SK-N-SH (cell line): ENCODE measurements at regions not wholly inside any gene's neighbourhood (a gene's known extent, or its start where the extent isn't known, plus 50 kb on each side); places are given as distances from the start of the nearest gene placed in this dataset.

Source experiments
- CTCF ChIA-PET: fragments of 300-600, 350-600 bp; formaldehyde crosslinking; extraction: SDS; loops from one replicate; lab custom pipeline; 2021; lab: Yijun Ruan, JAX
- POLR2A ChIA-PET: fragments of 350-600 bp; sonication (Branson Sonifier 250); formaldehyde crosslinking; extraction: SDS; loops from one replicate; lab custom pipeline; 2020; ENCODE audit warnings: antibody characterized with exemption, inconsistent platforms; lab: Yijun Ruan, JAX
- DNase-seq: peaks from one replicate; pipeline ENCODE4 v3.0.0; 2012
- H2AFZ ChIP-seq: fragments of 200-600 bp; sonication (generic); 2 replicates; pipeline ENCODE4 v1.8.1; 2016; ENCODE audit warnings: antibody characterized with exemption, mild to moderate bottlenecking, low read depth
- H3F3A ChIP-seq: fragments of 200-600 bp; sonication (generic); replicated peaks from 2 replicates; pipeline ENCODE3; 2016; ENCODE audit warnings: antibody characterized with exemption, mild to moderate bottlenecking; ENCODE audit not compliant: insufficient read depth
- H3K27ac ChIP-seq, 2 experiments: fragments of 200-500 bp in 1 of 2; fragments of 200-600 bp in 1 of 2; sonication (Bioruptor generic) in 1 of 2; sonication (generic), shearing (Covaris generic) in 1 of 2; 2 replicates each; pipeline versions ENCODE4 v1.5.1 to v1.6.1; 2014 to 2016; ENCODE audit warnings: low read depth in 2 of 2, inconsistent platforms in 1 of 2, low read length in 1 of 2, mild to moderate bottlenecking in 1 of 2, mixed read lengths in 1 of 2
- H3K27me3 ChIP-seq: fragments of 200-600 bp; sonication (generic), shearing (Covaris generic); 2 replicates; pipeline ENCODE4 v1.6.1; 2016; ENCODE audit warnings: mixed run types; ENCODE audit not compliant: insufficient read depth
- H3K36me3 ChIP-seq, 2 experiments: fragments of 200-500 bp in 1 of 2; fragments of 200-600 bp in 1 of 2; sonication (Bioruptor generic) in 1 of 2; sonication (generic) in 1 of 2; replicated peaks in 1 of 2; 2 replicates each; pipeline versions ENCODE3 to v1.5.1; 2014 to 2016; ENCODE audit warnings: low read length in 1 of 2, mild to moderate bottlenecking in 1 of 2; ENCODE audit not compliant: insufficient read depth in 2 of 2, control insufficient read depth in 1 of 2
- H3K4me1 ChIP-seq, 2 experiments: fragments of 200-500 bp in 1 of 2; fragments of 200-600 bp in 1 of 2; sonication (Bioruptor generic) in 1 of 2; sonication (generic), shearing (Covaris generic) in 1 of 2; 2 replicates each; pipeline versions ENCODE4 v1.5.1 to v1.6.1; 2014 to 2016; ENCODE audit warnings: low read depth in 1 of 2, low read length in 1 of 2, mixed run types in 1 of 2; ENCODE audit not compliant: insufficient read depth in 2 of 2, control insufficient read depth in 1 of 2
- H3K4me2 ChIP-seq: fragments of 200-600 bp; sonication (generic), shearing (Covaris generic); 2 replicates; pipeline ENCODE4 v1.6.1; 2017; ENCODE audit warnings: mixed run types
- H3K4me3 ChIP-seq, 2 experiments: fragments of 200-500 bp in 1 of 2; fragments of 200-600 bp in 1 of 2; sonication (Bioruptor generic) in 1 of 2; sonication (generic), shearing (Covaris generic) in 1 of 2; 2 replicates each; pipeline versions ENCODE4 v1.5.1 to v1.8.1; 2014 to 2016; ENCODE audit warnings: low read depth in 2 of 2, inconsistent platforms in 1 of 2, low read length in 1 of 2, mild to moderate bottlenecking in 1 of 2, mixed read lengths in 1 of 2, moderate library complexity in 1 of 2
- H3K79me2 ChIP-seq: fragments of 200-600 bp; sonication (generic); 2 replicates; pipeline ENCODE4 v1.8.1; 2017; ENCODE audit warnings: mild to moderate bottlenecking; ENCODE audit not compliant: insufficient read depth
- H3K9ac ChIP-seq: fragments of 200-600 bp; sonication (generic); 2 replicates; pipeline ENCODE4 v1.6.1; 2017; ENCODE audit warnings: mixed run types
- H3K9me2 ChIP-seq: fragments of 200-600 bp; sonication (generic); 2 replicates; pipeline ENCODE4 v1.6.1; 2017; ENCODE audit warnings: mixed run types
- H3K9me3 ChIP-seq: fragments of 200-600 bp; sonication (generic); 2 replicates; pipeline ENCODE4 v1.6.1; 2017; ENCODE audit warnings: mixed run types, mild to moderate bottlenecking, moderate library complexity
- H4K20me1 ChIP-seq: fragments of 200-600 bp; sonication (generic); 2 replicates; pipeline ENCODE4 v1.6.1; 2017; ENCODE audit warnings: mild to moderate bottlenecking, mixed run types; ENCODE audit not compliant: insufficient read depth
- CHD2 ChIP-seq: fragments of 150-350 bp; IDR thresholded peaks from 2 replicates; pipeline ENCODE4 v1.6.1; 2018; ENCODE audit warnings: low read length; ENCODE audit not compliant: partially characterized antibody
- ELF1 ChIP-seq: IDR thresholded peaks from 2 replicates; pipeline ENCODE4 v1.4.0; 2012
- EZH2phosphoT487 ChIP-seq: fragments of 200-600 bp; sonication (generic); IDR thresholded peaks from 2 replicates; pipeline ENCODE4 v1.6.1; 2017; ENCODE audit warnings: low read depth, mixed run types, mild to moderate bottlenecking, antibody characterized with exemption, moderate library complexity, borderline replicate concordance
- FOSL2 ChIP-seq: IDR thresholded peaks from 2 replicates; pipeline ENCODE4 v1.4.0; 2012; ENCODE audit warnings: low read depth, mild to moderate bottlenecking, moderate library complexity, borderline replicate concordance
- GATA2 ChIP-seq: sonication (generic); formaldehyde crosslinking; IDR thresholded peaks from 2 replicates; pipeline ENCODE4 v1.5.0; 2020; ENCODE audit warnings: mild to moderate bottlenecking, missing genetic modification reagents
- JUND ChIP-seq: IDR thresholded peaks from 2 replicates; pipeline ENCODE4 v1.4.0; 2012
- NFIC ChIP-seq: IDR thresholded peaks from 2 replicates; pipeline ENCODE4 v1.4.0; 2012; ENCODE audit warnings: borderline replicate concordance
- RAD21 ChIP-seq: IDR thresholded peaks from 2 replicates; pipeline ENCODE4 v1.6.1; 2012; ENCODE audit warnings: mild to moderate bottlenecking, low read length
- RCOR1 ChIP-seq: fragments of 150-350 bp; IDR thresholded peaks from 2 replicates; pipeline ENCODE4 v1.6.1; 2017; ENCODE audit warnings: antibody characterized with exemption, low read length
- RFX5 ChIP-seq: IDR thresholded peaks from 2 replicates; pipeline ENCODE4 v1.6.1; 2012; ENCODE audit warnings: mild to moderate bottlenecking, improper control_type of control experiment, low read length
- RXRA ChIP-seq: IDR thresholded peaks from 2 replicates; pipeline ENCODE4 v1.4.0; 2012; ENCODE audit warnings: low read depth, mild to moderate bottlenecking, borderline replicate concordance
- SMC3 ChIP-seq: IDR thresholded peaks from 2 replicates; pipeline ENCODE4 v1.6.1; 2012; ENCODE audit warnings: low read depth, low read length, improper control_type of control experiment
- TAF1 ChIP-seq: IDR thresholded peaks from 2 replicates; pipeline ENCODE4 v1.6.1; 2012; ENCODE audit warnings: low read depth, mild to moderate bottlenecking, low read length, moderate library complexity, borderline replicate concordance
- YY1 ChIP-seq: IDR thresholded peaks from 2 replicates; pipeline ENCODE4 v1.4.0; 2012; ENCODE audit warnings: low read depth, mild to moderate bottlenecking
- WGBS: methylation state at CpG from one replicate; pipeline ENCODE4 v1.1.6; 2017; ENCODE audit warnings: low lambda C conversion rate; 5-methylcytosine and 5-hydroxymethylcytosine counted together
- TF ChIP-seq, protein P1 (sequence below): IDR thresholded peaks from 2 replicates; pipeline ENCODE4 v1.6.1; 2012; ENCODE audit warnings: mild to moderate bottlenecking, low read depth, low read length, moderate library complexity
- TF ChIP-seq, protein P2 (sequence below): fragments of 150-350 bp; IDR thresholded peaks from 2 replicates; pipeline ENCODE4 v1.6.1; 2016; ENCODE audit warnings: mild to moderate bottlenecking, low read depth, low read length

DNA sequence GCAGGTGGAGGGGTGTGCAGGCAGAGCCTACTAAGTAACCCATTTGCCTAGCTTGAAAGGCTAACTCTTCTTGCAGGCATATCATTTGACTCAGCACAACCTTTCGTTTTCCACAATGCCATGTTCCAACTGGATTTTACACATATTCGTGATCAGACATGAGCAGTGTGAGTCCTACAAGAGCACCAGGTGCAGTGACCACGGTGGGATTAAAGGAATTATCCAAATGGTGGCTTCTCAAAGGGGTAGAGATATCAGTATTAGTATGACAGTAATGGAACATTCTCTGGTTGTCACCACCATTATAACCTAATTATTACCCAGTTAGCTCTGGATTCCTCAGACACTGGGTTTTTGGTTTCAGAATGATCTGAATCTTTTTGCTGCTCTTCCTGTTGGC lies 323.5 kb downstream of the LMO4 start:
- ChIA-PET POLR2A (no interaction called here), CTCF (no interaction called here)
- Histone ChIP-seq H4K20me1 (no peaks in the 10 kb centered on the region), H3K4me3 (no peak overlapping the region), H3K27me3 (no peaks in the 10 kb centered on the region), H3F3A (no peaks in the 10 kb centered on the region), H3K9me3 (no peaks in the 10 kb centered on the region), H3K4me2 (no peak overlapping the region), H3K27ac (no peak overlapping the region), H3K36me3 (no peaks in the 10 kb centered on the region), H3K4me1 (no peaks in the 10 kb centered on the region), H3K9ac (no peak overlapping the region), H3K79me2 (no peaks in the 10 kb centered on the region), H2AFZ (no peak overlapping the region), H3K9me2 (no peaks in the 10 kb centered on the region)
- no peak for TF ChIP-seq YY1
- no peak for TF ChIP-seq RXRA
- no peak for TF ChIP-seq JUND
- TF ChIP-seq ELF1: no peak
- TF ChIP-seq, protein P1, sequence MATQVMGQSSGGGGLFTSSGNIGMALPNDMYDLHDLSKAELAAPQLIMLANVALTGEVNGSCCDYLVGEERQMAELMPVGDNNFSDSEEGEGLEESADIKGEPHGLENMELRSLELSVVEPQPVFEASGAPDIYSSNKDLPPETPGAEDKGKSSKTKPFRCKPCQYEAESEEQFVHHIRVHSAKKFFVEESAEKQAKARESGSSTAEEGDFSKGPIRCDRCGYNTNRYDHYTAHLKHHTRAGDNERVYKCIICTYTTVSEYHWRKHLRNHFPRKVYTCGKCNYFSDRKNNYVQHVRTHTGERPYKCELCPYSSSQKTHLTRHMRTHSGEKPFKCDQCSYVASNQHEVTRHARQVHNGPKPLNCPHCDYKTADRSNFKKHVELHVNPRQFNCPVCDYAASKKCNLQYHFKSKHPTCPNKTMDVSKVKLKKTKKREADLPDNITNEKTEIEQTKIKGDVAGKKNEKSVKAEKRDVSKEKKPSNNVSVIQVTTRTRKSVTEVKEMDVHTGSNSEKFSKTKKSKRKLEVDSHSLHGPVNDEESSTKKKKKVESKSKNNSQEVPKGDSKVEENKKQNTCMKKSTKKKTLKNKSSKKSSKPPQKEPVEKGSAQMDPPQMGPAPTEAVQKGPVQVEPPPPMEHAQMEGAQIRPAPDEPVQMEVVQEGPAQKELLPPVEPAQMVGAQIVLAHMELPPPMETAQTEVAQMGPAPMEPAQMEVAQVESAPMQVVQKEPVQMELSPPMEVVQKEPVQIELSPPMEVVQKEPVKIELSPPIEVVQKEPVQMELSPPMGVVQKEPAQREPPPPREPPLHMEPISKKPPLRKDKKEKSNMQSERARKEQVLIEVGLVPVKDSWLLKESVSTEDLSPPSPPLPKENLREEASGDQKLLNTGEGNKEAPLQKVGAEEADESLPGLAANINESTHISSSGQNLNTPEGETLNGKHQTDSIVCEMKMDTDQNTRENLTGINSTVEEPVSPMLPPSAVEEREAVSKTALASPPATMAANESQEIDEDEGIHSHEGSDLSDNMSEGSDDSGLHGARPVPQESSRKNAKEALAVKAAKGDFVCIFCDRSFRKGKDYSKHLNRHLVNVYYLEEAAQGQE: no peak
- no peak for TF ChIP-seq EZH2phosphoT487
- TF ChIP-seq CHD2: no peak
- 40% methylated on average over 3 of the region's 3 CpGs for WGBS
- DNase-seq: no peak

DNA sequence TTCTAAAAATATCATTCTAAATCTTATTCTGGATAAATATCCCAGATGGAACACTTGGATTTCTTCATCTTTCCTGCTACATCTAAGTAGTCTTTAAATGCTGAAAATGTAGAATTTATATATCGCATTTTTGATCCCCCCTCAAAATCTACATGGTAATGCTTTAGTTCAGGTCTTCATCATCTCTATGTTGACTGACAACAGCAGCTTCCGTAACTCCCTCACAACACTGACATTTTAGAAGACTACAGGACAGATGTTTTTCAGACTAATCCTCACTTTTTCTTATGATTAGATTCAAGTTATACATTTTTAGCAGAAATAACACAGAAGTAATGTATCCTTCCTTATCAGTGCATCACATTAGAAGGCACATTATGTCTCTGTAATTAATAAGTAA lies 336.5 kb downstream of the LMO4 start:
- no peaks in the 10 kb centered on the region for H3K9me3 ChIP-seq
- H4K20me1 ChIP-seq: no peaks in the 10 kb centered on the region
- no peak for TF ChIP-seq RXRA
- no peak for TF ChIP-seq RFX5
- no peak for TF ChIP-seq EZH2phosphoT487
- no peak for TF ChIP-seq RCOR1
- no peak for TF ChIP-seq TAF1
- no peak for TF ChIP-seq NFIC
- TF ChIP-seq FOSL2: no peak
- TF ChIP-seq RAD21: no peak
- TF ChIP-seq GATA2 (CRISPR knock-in tag): no peak
- TF ChIP-seq, protein P2, sequence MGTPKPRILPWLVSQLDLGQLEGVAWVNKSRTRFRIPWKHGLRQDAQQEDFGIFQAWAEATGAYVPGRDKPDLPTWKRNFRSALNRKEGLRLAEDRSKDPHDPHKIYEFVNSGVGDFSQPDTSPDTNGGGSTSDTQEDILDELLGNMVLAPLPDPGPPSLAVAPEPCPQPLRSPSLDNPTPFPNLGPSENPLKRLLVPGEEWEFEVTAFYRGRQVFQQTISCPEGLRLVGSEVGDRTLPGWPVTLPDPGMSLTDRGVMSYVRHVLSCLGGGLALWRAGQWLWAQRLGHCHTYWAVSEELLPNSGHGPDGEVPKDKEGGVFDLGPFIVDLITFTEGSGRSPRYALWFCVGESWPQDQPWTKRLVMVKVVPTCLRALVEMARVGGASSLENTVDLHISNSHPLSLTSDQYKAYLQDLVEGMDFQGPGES: no peak
- no peak for TF ChIP-seq SMC3
- TF ChIP-seq, all 33 proteins: peak for 0
- Histone ChIP-seq H3K9ac (no peak overlapping the region), H3K4me3 (no peak overlapping the region), H3K4me2 (no peak overlapping the region), H2AFZ (no peak overlapping the region), H3K36me3 (no peaks in the 10 kb centered on the region), H3K79me2 (no peaks in the 10 kb centered on the region), H3K27ac (no peak overlapping the region), H3K27me3 (no peaks in the 10 kb centered on the region), H3K4me1 (no peaks in the 10 kb centered on the region), H3F3A (no peaks in the 10 kb centered on the region), H3K9me2 (no peaks in the 10 kb centered on the region)
- no peak for DNase-seq
- ChIA-PET CTCF (no interaction called here), POLR2A (no interaction called here)
- 91% methylated on average over 2 of the region's 2 CpGs for WGBS
